Fibroblast of villous mesenchyme (primary cell): ENCODE measurements at regions not wholly inside any gene's neighbourhood (a gene's known extent, or its start where the extent isn't known, plus 50 kb on each side); places are given as distances from the start of the nearest gene placed in this dataset.

ENCODE experiments used
- DNase-seq: peaks from one replicate; pipeline ENCODE4 v3.0.0-alpha.2; 2010; ENCODE audit warnings: low read depth
- H3K4me3 ChIP-seq: 2 replicates; pipeline ENCODE4 v1.5.1; 2011; ENCODE audit warnings: low read depth, mild to moderate bottlenecking, low read length
- TF ChIP-seq, protein P1 (sequence below): IDR thresholded peaks from 2 replicates; pipeline ENCODE4 v1.5.1; 2012; ENCODE audit warnings: low read depth, mild to moderate bottlenecking, low read length; ENCODE audit not compliant: insufficient read depth

- TF ChIP-seq, protein P1, sequence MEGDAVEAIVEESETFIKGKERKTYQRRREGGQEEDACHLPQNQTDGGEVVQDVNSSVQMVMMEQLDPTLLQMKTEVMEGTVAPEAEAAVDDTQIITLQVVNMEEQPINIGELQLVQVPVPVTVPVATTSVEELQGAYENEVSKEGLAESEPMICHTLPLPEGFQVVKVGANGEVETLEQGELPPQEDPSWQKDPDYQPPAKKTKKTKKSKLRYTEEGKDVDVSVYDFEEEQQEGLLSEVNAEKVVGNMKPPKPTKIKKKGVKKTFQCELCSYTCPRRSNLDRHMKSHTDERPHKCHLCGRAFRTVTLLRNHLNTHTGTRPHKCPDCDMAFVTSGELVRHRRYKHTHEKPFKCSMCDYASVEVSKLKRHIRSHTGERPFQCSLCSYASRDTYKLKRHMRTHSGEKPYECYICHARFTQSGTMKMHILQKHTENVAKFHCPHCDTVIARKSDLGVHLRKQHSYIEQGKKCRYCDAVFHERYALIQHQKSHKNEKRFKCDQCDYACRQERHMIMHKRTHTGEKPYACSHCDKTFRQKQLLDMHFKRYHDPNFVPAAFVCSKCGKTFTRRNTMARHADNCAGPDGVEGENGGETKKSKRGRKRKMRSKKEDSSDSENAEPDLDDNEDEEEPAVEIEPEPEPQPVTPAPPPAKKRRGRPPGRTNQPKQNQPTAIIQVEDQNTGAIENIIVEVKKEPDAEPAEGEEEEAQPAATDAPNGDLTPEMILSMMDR: no peak
- no peak overlapping the region for H3K4me3 ChIP-seq
- no peak for DNase-seq
Measured at GRCh38 chr10:111873041-111873440, 310.5 kb downstream of the GPAM start.

- no peak for DNase-seq
- TF ChIP-seq, protein P1: no peak
- H3K4me3 ChIP-seq: no peak overlapping the region
Measured at GRCh38 chr10:111873621-111874135, 309.9 kb downstream of the GPAM start.

GRCh38 chr10:111874576-111874975 is 309.0 kb downstream of the GPAM start:
- DNase-seq: no peak
- H3K4me3 ChIP-seq: no peak overlapping the region
- TF ChIP-seq, protein P1: no peak

DNA sequence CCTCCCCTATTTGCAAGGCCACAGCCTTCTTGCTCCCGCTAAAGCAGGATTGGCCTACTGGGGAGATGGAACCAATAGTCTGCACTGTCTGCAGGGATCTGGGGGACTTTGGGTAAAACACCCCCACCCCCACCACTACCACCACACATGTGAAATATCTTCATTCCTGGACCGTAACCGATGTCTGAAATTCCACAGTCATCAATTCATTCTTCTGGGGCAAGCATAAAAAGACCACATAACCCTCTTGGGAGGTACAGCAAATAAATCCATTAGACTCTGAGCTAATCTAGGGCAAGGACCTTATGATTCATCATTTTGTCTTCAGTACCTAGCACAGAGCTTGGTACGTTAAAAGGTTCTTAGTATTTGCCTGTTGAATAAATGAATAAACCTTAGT is 307.8 kb downstream of the GPAM start:
- no peak for DNase-seq

GRCh38 chr10:111877258-111877657 is 306.3 kb downstream of the GPAM start:
- TF ChIP-seq, protein P1: no peak

More for the DNA sequence above, 307.8 kb downstream of the GPAM start:
- TF ChIP-seq, protein P1: no peak
- no peak overlapping the region for H3K4me3 ChIP-seq

DNA sequence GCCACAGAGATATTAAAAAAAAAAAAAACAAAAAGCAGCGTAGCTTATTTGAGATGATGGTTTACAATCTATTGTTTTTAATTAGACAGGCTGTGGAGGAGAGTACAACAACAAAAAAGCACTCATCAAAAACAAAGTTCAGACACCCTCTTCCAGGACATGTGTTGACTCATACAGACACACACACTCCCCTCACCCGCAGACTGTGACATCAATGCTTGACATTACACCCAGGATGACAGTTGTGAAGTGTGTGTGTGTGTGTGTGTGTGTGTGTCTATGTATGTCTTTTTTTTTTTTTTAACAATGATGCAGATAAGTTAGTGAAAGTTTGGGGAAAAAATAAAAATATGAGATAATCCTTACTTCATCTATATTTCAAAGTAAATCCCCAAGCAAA is 303.6 kb downstream of the GPAM start:
- DNase-seq: peak; percentile 35
- TF ChIP-seq, protein P1: no peak
- H3K4me3 ChIP-seq: no peak overlapping the region

More at GRCh38 chr10:111877258-111877657, 306.3 kb downstream of the GPAM start:
- H3K4me3 ChIP-seq: no peak overlapping the region
- no peak for DNase-seq

- H3K4me3 ChIP-seq: no peak overlapping the region
- DNase-seq: no peak
- TF ChIP-seq, protein P1: no peak
Measured at GRCh38 chr10:111885046-111885445, 298.5 kb downstream of the GPAM start.
